ENCODE measurements at regions not wholly inside any gene's neighbourhood (a gene's known extent, or its start where the extent isn't known, plus 50 kb on each side); places are given as distances from the start of the nearest gene placed in this dataset.

DNA sequence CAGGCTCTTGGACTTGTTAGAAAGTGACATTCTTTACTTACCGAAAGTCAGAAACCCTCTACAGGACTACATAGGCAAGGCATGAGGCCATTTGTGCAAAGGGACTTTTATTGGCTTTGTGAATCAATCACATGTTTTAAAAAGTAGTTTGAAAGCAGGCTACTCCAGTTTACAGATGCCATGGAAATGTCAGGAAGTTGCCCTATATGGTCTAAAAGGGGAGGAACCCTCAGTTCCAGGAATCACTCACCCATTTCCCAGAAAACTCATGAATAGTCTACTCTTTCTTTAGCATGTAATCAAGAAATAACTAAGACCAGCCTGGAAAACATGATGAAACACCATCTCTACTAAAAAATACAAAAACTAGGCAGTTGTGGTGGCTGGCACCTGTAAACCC, 51.0 kb upstream of the MKRN3 start:
- Histone ChIP-seq H3K4me3 (ENCODE audit: low read length) (no peak overlapping the region), H3K9me3 (ENCODE audit: control insufficient read depth in 2 of 3, low read length in 3 of 3) (no peaks in the 10 kb centered on the region), H3K27me3 (ENCODE audit: control insufficient read depth in 2 of 2, insufficient read depth in 2 of 2, low read length in 2 of 2) (no peaks in the 10 kb centered on the region), H3K27ac (ENCODE audit: low read depth, low read length) (no peak overlapping the region), H3K36me3 (ENCODE audit: control insufficient read depth in 2 of 3, insufficient read depth in 3 of 3, low read length in 3 of 3) (no peaks in the 10 kb centered on the region), H3K4me1 (ENCODE audit: control insufficient read depth in 2 of 2, insufficient read depth in 2 of 2, low read length in 2 of 2) (no peaks in the 10 kb centered on the region)
- Mint-ChIP-seq H3K36me3 (peaks cover 0 to 3% (median 0%) of the 10 kb centered on the region in 5 donors), H3K4me1 (no peaks in the 10 kb centered on the region), H3K4me3 (no peak overlapping the region), H3K27me3 (peaks cover 0 to 4% (median 0%) of the 10 kb centered on the region in 5 donors), H3K27ac (no peak overlapping the region), H3K9me3 (peaks cover 2 to 13% (median 7%) of the 10 kb centered on the region in 11 donors)
- no peak for DNase-seq
- intact Hi-C loops (cut with micrococcal nuclease), result no loop called here
- ATAC-seq, result no peak
- POLR2A ChIA-PET, result no interaction called here
- CTCF ChIA-PET, result no interaction called here

DNA sequence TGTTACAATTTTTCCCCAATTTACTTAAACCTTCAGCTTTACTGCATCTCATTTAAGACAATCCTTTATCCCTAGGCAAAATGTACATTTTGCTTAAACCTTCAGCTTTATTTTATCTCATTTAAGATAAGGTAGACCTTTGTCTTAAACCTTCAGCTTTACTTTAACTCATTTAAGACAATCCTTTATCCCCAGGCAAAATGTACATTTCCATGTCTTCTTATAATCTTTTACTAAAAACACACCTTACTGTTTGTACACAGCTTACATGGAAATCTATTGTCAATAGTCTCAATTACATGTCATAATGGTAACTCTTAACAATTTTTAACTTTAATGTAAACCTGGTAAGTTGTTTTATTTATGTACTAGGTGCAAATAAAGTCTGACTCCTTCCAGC, 58.7 kb upstream of the MKRN3 start:
- CTCF ChIA-PET, result no interaction called here

GRCh38 chr15:23503980-23504379, 56.9 kb upstream of the GOLGA6L2 start:
- H3K4me1 Mint-ChIP-seq, result peaks cover 0 to 14% (median 0%) of the 10 kb centered on the region in 7 donors
- Histone ChIP-seq H3K4me1 (ENCODE audit: control insufficient read depth in 2 of 2, insufficient read depth in 2 of 2, low read length in 2 of 2) (no peaks in the 10 kb centered on the region), H3K27ac (ENCODE audit: low read depth, low read length) (no peak overlapping the region), H3K36me3 (ENCODE audit: control insufficient read depth in 2 of 3, insufficient read depth in 3 of 3, low read length in 3 of 3) (no peaks in the 10 kb centered on the region), H3K27me3 (ENCODE audit: control insufficient read depth in 2 of 2, insufficient read depth in 2 of 2, low read length in 2 of 2) (no peaks in the 10 kb centered on the region), H3K9me3 (ENCODE audit: control insufficient read depth in 2 of 3, low read length in 3 of 3) (no peaks in the 10 kb centered on the region), H3K4me3 (ENCODE audit: low read length) (no peak overlapping the region)
- H3K4me3 Mint-ChIP-seq, result peak overlapping the region in 5 of 10 donors; percentile 14 to 48 (median 35)
- H3K36me3 Mint-ChIP-seq, result no peaks in the 10 kb centered on the region
- ATAC-seq (no peak), DNase-seq (no peak)
- intact Hi-C loops (cut with micrococcal nuclease), result no loop called here
- ChIA-PET CTCF (no interaction called here), POLR2A (no interaction called here)
- H3K9me3 Mint-ChIP-seq, result peaks cover 0 to 11% (median 0%) of the 10 kb centered on the region in 11 donors
- H3K27me3 Mint-ChIP-seq, result peaks cover 0 to 4% (median 0%) of the 10 kb centered on the region in 5 donors
- peak overlapping the region in 4 of 9 donors; percentile 11 to 51 (median 33) for H3K27ac Mint-ChIP-seq

More for the DNA sequence above, 58.7 kb upstream of the MKRN3 start:
- H3K4me3 ChIP-seq (ENCODE audit: low read length), result no peak overlapping the region
- Mint-ChIP-seq H3K4me3 (no peak overlapping the region), H3K9me3 (peaks cover 5 to 24% (median 9%) of the 10 kb centered on the region in 11 donors), H3K27ac (no peak overlapping the region), H3K4me1 (peaks cover 0 to 14% (median 0%) of the 10 kb centered on the region in 7 donors), H3K27me3 (peaks cover 0 to 4% (median 0%) of the 10 kb centered on the region in 5 donors), H3K36me3 (no peaks in the 10 kb centered on the region)
- ATAC-seq (no peak), DNase-seq (no peak)
- no peaks in the 10 kb centered on the region for H3K9me3 ChIP-seq (ENCODE audit: control insufficient read depth in 2 of 3, low read length in 3 of 3)
- no peak overlapping the region for H3K27ac ChIP-seq (ENCODE audit: low read depth, low read length)
- H3K36me3 ChIP-seq (ENCODE audit: control insufficient read depth in 2 of 3, insufficient read depth in 3 of 3, low read length in 3 of 3), result no peaks in the 10 kb centered on the region
- intact Hi-C loops (cut with micrococcal nuclease), result no loop called here
- H3K4me1 ChIP-seq (ENCODE audit: control insufficient read depth in 2 of 2, insufficient read depth in 2 of 2, low read length in 2 of 2), result no peaks in the 10 kb centered on the region
- POLR2A ChIA-PET, result no interaction called here
- no peaks in the 10 kb centered on the region for H3K27me3 ChIP-seq (ENCODE audit: control insufficient read depth in 2 of 2, insufficient read depth in 2 of 2, low read length in 2 of 2)

DNA sequence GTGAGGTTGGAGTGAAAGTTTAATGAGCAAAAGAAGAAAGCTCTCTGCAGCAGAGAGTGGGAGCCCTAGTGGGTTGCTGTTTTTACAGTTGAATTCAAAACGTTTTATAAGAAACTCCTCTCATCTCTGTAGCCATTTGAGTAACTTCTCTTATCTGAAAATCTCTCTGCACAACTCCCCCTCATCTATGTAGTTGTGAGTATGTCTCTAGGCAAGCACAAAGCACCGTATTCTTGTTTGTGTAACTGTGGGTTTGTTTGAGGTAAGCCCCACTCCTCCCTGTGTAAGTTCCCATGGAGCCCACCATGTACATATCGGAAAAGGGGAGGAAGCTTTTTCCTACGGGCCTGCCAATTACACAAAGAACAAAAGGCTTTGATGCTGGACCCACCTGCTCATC, 56.5 kb upstream of the GOLGA6L2 start:
- ATAC-seq (no peak), DNase-seq (no peak)
- no peak overlapping the region for H3K4me3 ChIP-seq (ENCODE audit: low read length)
- ChIA-PET POLR2A (no interaction called here), CTCF (no interaction called here)
- intact Hi-C loops (cut with micrococcal nuclease), result no loop called here
- H3K9me3 ChIP-seq (ENCODE audit: control insufficient read depth in 2 of 3, low read length in 3 of 3), result no peaks in the 10 kb centered on the region
- H3K9me3 Mint-ChIP-seq, result peaks cover 0 to 7% (median 0%) of the 10 kb centered on the region in 11 donors
- H3K27me3 ChIP-seq (ENCODE audit: control insufficient read depth in 2 of 2, insufficient read depth in 2 of 2, low read length in 2 of 2), result no peaks in the 10 kb centered on the region
- H3K36me3 Mint-ChIP-seq, result no peaks in the 10 kb centered on the region
- H3K4me1 ChIP-seq (ENCODE audit: control insufficient read depth in 2 of 2, insufficient read depth in 2 of 2, low read length in 2 of 2), result no peaks in the 10 kb centered on the region
- peaks cover 0 to 4% (median 0%) of the 10 kb centered on the region in 5 donors for H3K27me3 Mint-ChIP-seq
- peak overlapping the region in 4 of 9 donors; percentile 11 to 45 (median 24) for H3K27ac Mint-ChIP-seq
- no peaks in the 10 kb centered on the region for H3K36me3 ChIP-seq (ENCODE audit: control insufficient read depth in 2 of 3, insufficient read depth in 3 of 3, low read length in 3 of 3)
- H3K27ac ChIP-seq (ENCODE audit: low read depth, low read length), result no peak overlapping the region
- peak overlapping the region in 4 of 10 donors; percentile 5 to 35 (median 18) for H3K4me3 Mint-ChIP-seq
- peaks cover 0 to 14% (median 0%) of the 10 kb centered on the region in 7 donors for H3K4me1 Mint-ChIP-seq

GRCh38 chr15:23497710-23498111, 50.7 kb upstream of the GOLGA6L2 start:
- Mint-ChIP-seq H3K36me3 (no peaks in the 10 kb centered on the region), H3K27ac (no peak overlapping the region), H3K9me3 (peaks cover 0 to 6% (median 0%) of the 10 kb centered on the region in 11 donors), H3K27me3 (peaks cover 0 to 5% (median 0%) of the 10 kb centered on the region in 5 donors), H3K4me1 (no peaks in the 10 kb centered on the region), H3K4me3 (no peak overlapping the region)
- Histone ChIP-seq H3K9me3 (ENCODE audit: control insufficient read depth in 2 of 3, low read length in 3 of 3) (no peaks in the 10 kb centered on the region), H3K4me1 (ENCODE audit: control insufficient read depth in 2 of 2, insufficient read depth in 2 of 2, low read length in 2 of 2) (no peaks in the 10 kb centered on the region), H3K4me3 (ENCODE audit: low read length) (no peak overlapping the region), H3K27ac (ENCODE audit: low read depth, low read length) (no peak overlapping the region), H3K36me3 (ENCODE audit: control insufficient read depth in 2 of 3, insufficient read depth in 3 of 3, low read length in 3 of 3) (no peaks in the 10 kb centered on the region), H3K27me3 (ENCODE audit: control insufficient read depth in 2 of 2, insufficient read depth in 2 of 2, low read length in 2 of 2) (no peaks in the 10 kb centered on the region)
- ChIA-PET CTCF (interaction anchor here (1.3 kb wide), 1 partner anchor 77 kb away, joined by 4 read pairs; no protein-coding TSS in a partner anchor), POLR2A (interaction anchor here (1.2 kb wide), 1 partner anchor 68 kb away, joined by 3 read pairs; the partner anchor contains the start of gene MKRN3)
- intact Hi-C loops (cut with micrococcal nuclease), result loop anchor here in 1 of 2 donors (2.0 kb wide), 1 partner anchor 69 kb away; no protein-coding TSS in a partner anchor
- DNase-seq (peak in 1 of 9 donors; percentile 1), ATAC-seq (no peak)
